WTC11 (cell line): ENCODE measurements at regions not wholly inside any gene's neighbourhood (a gene's known extent, or its start where the extent isn't known, plus 50 kb on each side); places are given as distances from the start of the nearest gene placed in this dataset.

Experiments used
- ATAC-seq: fragments of 200-7000 bp; cut with Tn5 transposase; 2 replicates; pipeline ENCODE4 v1.10.0; 2021; ENCODE audit warnings: mild to moderate bottlenecking, moderate library complexity
- CTCF ChIA-PET: fragments of 300-600 bp; sonication (Branson Sonifier 250); formaldehyde crosslinking; loops from one replicate; lab custom pipeline; 2021; ENCODE audit warnings: antibody characterized with exemption; lab: Charles Lee
- POLR2A ChIA-PET: fragments of 350-600 bp; sonication (Branson Sonifier 250); formaldehyde crosslinking; loops from one replicate; lab custom pipeline; 2021; ENCODE audit warnings: antibody characterized with exemption; lab: Charles Lee
- DNase-seq: peaks from one replicate; pipeline ENCODE4 v3.0.0; 2021; ENCODE audit warnings: low spot score
- H3K27ac Mint-ChIP-seq: 2 replicates; pipeline ENCODE4 v1.8.0; 2021; ENCODE audit warnings: mixed read lengths
- H3K27me3 Mint-ChIP-seq: 2 replicates; pipeline ENCODE4 v1.8.0; 2021; ENCODE audit warnings: low read depth, mild to moderate bottlenecking, moderate library complexity, mixed read lengths
- H3K36me3 Mint-ChIP-seq: 2 replicates; pipeline ENCODE4 v1.8.0; 2021; ENCODE audit warnings: mixed read lengths
- H3K4me1 Mint-ChIP-seq: 2 replicates; pipeline ENCODE4 v1.8.0; 2022; ENCODE audit warnings: mixed read lengths
- H3K4me3 Mint-ChIP-seq: 2 replicates; pipeline ENCODE4 v1.8.0; 2021; ENCODE audit warnings: mild to moderate bottlenecking, moderate library complexity, mixed read lengths
- H3K9me3 Mint-ChIP-seq: 2 replicates; pipeline ENCODE4 v1.8.0; 2021; ENCODE audit warnings: mixed read lengths
- GRHL2 ChIP-seq: fragments of 250-450 bp; sonication (Bioruptor Pico); IDR thresholded peaks from 2 replicates; pipeline ENCODE4 v1.8.0; 2022; ENCODE audit warnings: mild to moderate bottlenecking, moderate library complexity; ENCODE audit not compliant: insufficient replicate concordance, severe bottlenecking
- GTF2I ChIP-seq: fragments of 250-450 bp; sonication (Bioruptor Pico); conservative IDR thresholded peaks from 2 replicates; pipeline ENCODE4 v1.4.0; 2021; ENCODE audit warnings: mild to moderate bottlenecking
- MYBL2 ChIP-seq: sonication (generic); formaldehyde crosslinking; IDR thresholded peaks from 2 replicates; pipeline ENCODE4 v1.8.1; 2023; ENCODE audit warnings: mild to moderate bottlenecking, moderate library complexity, missing genetic modification reagents
- NFATC4 ChIP-seq: fragments of 250-450 bp; sonication (Bioruptor Pico); IDR thresholded peaks from 2 replicates; pipeline ENCODE4 v1.9.0; 2021; ENCODE audit warnings: mild to moderate bottlenecking
- NR1H2 ChIP-seq: sonication (generic); formaldehyde crosslinking; IDR thresholded peaks from 2 replicates; pipeline ENCODE4 v1.9.0; 2021; ENCODE audit warnings: mild to moderate bottlenecking, moderate library complexity, missing genetic modification reagents
- PRRX2 ChIP-seq: fragments of 250-450 bp; sonication (Bioruptor Pico); IDR thresholded peaks from 2 replicates; pipeline ENCODE4 v1.8.0; 2021; ENCODE audit warnings: mild to moderate bottlenecking
- RORB ChIP-seq: fragments of 250-450 bp; sonication (Bioruptor Pico); IDR thresholded peaks from 2 replicates; pipeline ENCODE4 v1.9.0; 2021; ENCODE audit warnings: mild to moderate bottlenecking
- SMAD4 ChIP-seq: sonication (generic); formaldehyde crosslinking; IDR thresholded peaks from 2 replicates; pipeline ENCODE4 v1.8.0; 2022; ENCODE audit warnings: mild to moderate bottlenecking, missing genetic modification reagents
- SOX15 ChIP-seq: fragments of 250-450 bp; sonication (Bioruptor Pico); IDR thresholded peaks from 2 replicates; pipeline ENCODE4 v1.9.0; 2021; ENCODE audit warnings: mild to moderate bottlenecking
- TCF7 ChIP-seq: sonication (generic); formaldehyde crosslinking; IDR thresholded peaks from 2 replicates; pipeline ENCODE4 v1.8.0; 2022; ENCODE audit warnings: mild to moderate bottlenecking, low read depth, missing genetic modification reagents, moderate library complexity
- TEAD1 ChIP-seq: sonication (generic); formaldehyde crosslinking; IDR thresholded peaks from 2 replicates; pipeline ENCODE4 v1.8.0; 2022; ENCODE audit warnings: mild to moderate bottlenecking, missing genetic modification reagents
- ZNF138 ChIP-seq: sonication (generic); formaldehyde crosslinking; conservative IDR thresholded peaks from 2 replicates; pipeline ENCODE4 v1.8.1; 2022; ENCODE audit warnings: mild to moderate bottlenecking, moderate library complexity, missing genetic modification reagents
- ZNF317 ChIP-seq: sonication (generic); formaldehyde crosslinking; IDR thresholded peaks from 2 replicates; pipeline ENCODE4 v1.8.1; 2023; ENCODE audit warnings: low read depth, mild to moderate bottlenecking, moderate library complexity, missing genetic modification reagents, borderline replicate concordance
- ZNF423 ChIP-seq: fragments of 250-450 bp; sonication (Bioruptor Pico); IDR thresholded peaks from 2 replicates; pipeline ENCODE4 v2.1.2; 2022; ENCODE audit warnings: mild to moderate bottlenecking, moderate library complexity
- TF ChIP-seq, protein P1 (sequence below): sonication (generic); formaldehyde crosslinking; IDR thresholded peaks from 2 replicates; pipeline ENCODE4 v1.8.1; 2023; ENCODE audit warnings: mild to moderate bottlenecking, missing genetic modification reagents
- TF ChIP-seq, protein P2 (sequence below): sonication (generic); formaldehyde crosslinking; conservative IDR thresholded peaks from 2 replicates; pipeline ENCODE4 v1.8.1; 2023; ENCODE audit warnings: mild to moderate bottlenecking, low read depth, missing genetic modification reagents, moderate library complexity
- TF ChIP-seq, protein P3 (sequence below): sonication (generic); formaldehyde crosslinking; IDR thresholded peaks from 2 replicates; pipeline ENCODE4 v1.8.1; 2023; ENCODE audit warnings: mild to moderate bottlenecking, missing genetic modification reagents, moderate library complexity
- TF ChIP-seq, protein P4 (sequence below): sonication (generic); formaldehyde crosslinking; IDR thresholded peaks from 2 replicates; pipeline ENCODE4 v1.8.0; 2022; ENCODE audit warnings: mild to moderate bottlenecking, missing genetic modification reagents
- TF ChIP-seq, protein P5 (sequence below): sonication (generic); formaldehyde crosslinking; IDR thresholded peaks from 2 replicates; pipeline ENCODE4 v1.8.1; 2022; ENCODE audit warnings: mild to moderate bottlenecking, moderate library complexity, missing genetic modification reagents
- TF ChIP-seq, protein P6 (sequence below): sonication (generic); formaldehyde crosslinking; IDR thresholded peaks from 2 replicates; pipeline ENCODE4 v1.8.0; 2022; ENCODE audit warnings: missing genetic modification reagents
- TF ChIP-seq, protein P7 (sequence below): sonication (generic); formaldehyde crosslinking; IDR thresholded peaks from 2 replicates; pipeline ENCODE4 v1.8.1; 2022; ENCODE audit warnings: missing genetic modification reagents, borderline replicate concordance

DNA sequence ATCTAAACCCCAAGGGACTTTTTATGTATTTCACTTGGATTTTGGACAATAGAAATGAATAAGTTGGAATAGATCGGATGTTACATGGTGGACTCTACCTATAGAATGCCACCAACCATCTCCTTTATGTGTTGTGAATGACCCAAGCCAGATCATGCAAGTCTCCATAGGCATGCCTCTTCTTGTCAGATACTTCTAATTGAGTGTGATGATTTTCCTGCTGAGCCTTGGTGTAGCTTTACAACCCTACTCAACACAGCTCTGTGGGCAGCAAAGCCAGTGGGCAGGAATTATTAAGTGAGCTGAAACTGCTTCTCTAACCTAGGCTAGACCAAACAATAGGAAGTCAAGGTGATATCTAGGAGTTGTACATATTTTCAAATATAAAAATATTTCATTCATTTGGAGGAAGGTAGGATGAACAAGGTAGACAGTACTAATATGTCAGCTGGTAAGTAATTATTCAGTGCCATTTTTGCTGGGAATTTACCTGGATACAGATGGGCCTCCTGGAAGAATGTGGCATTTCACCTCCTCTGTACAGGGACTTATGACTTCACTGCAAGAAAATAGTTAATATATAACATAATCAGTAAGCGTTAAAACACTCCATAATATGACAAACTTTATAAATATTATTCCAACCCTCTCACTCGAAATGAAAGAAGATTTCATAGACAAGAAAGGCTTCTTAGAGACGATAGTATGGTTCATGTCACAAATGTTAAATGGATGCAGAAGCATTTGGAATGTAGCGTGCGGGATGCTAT is 298.0 kb upstream of the FAT1 start:
- POLR2A ChIA-PET, result no interaction called here
- CTCF ChIA-PET, result no interaction called here
- Mint-ChIP-seq H3K27me3 (peaks cover 57% of the 10 kb centered on the region), H3K36me3 (peaks cover 7% of the 10 kb centered on the region), H3K9me3 (peaks cover 10% of the 10 kb centered on the region), H3K4me3 (no peak overlapping the region), H3K4me1 (peaks cover 33% of the 10 kb centered on the region), H3K27ac (no peak overlapping the region)
- TF ChIP-seq, protein P1, sequence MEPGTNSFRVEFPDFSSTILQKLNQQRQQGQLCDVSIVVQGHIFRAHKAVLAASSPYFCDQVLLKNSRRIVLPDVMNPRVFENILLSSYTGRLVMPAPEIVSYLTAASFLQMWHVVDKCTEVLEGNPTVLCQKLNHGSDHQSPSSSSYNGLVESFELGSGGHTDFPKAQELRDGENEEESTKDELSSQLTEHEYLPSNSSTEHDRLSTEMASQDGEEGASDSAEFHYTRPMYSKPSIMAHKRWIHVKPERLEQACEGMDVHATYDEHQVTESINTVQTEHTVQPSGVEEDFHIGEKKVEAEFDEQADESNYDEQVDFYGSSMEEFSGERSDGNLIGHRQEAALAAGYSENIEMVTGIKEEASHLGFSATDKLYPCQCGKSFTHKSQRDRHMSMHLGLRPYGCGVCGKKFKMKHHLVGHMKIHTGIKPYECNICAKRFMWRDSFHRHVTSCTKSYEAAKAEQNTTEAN (CRISPR knock-in tag), result no peak
- no peak for TF ChIP-seq MYBL2
- TF ChIP-seq TCF7 (CRISPR knock-in tag), result no peak
- TF ChIP-seq, protein P2, sequence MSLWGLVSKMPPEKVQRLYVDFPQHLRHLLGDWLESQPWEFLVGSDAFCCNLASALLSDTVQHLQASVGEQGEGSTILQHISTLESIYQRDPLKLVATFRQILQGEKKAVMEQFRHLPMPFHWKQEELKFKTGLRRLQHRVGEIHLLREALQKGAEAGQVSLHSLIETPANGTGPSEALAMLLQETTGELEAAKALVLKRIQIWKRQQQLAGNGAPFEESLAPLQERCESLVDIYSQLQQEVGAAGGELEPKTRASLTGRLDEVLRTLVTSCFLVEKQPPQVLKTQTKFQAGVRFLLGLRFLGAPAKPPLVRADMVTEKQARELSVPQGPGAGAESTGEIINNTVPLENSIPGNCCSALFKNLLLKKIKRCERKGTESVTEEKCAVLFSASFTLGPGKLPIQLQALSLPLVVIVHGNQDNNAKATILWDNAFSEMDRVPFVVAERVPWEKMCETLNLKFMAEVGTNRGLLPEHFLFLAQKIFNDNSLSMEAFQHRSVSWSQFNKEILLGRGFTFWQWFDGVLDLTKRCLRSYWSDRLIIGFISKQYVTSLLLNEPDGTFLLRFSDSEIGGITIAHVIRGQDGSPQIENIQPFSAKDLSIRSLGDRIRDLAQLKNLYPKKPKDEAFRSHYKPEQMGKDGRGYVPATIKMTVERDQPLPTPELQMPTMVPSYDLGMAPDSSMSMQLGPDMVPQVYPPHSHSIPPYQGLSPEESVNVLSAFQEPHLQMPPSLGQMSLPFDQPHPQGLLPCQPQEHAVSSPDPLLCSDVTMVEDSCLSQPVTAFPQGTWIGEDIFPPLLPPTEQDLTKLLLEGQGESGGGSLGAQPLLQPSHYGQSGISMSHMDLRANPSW, result no peak
- TF ChIP-seq, protein P3, sequence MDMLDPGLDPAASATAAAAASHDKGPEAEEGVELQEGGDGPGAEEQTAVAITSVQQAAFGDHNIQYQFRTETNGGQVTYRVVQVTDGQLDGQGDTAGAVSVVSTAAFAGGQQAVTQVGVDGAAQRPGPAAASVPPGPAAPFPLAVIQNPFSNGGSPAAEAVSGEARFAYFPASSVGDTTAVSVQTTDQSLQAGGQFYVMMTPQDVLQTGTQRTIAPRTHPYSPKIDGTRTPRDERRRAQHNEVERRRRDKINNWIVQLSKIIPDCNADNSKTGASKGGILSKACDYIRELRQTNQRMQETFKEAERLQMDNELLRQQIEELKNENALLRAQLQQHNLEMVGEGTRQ (CRISPR knock-in tag), result no peak
- TF ChIP-seq, protein P4, sequence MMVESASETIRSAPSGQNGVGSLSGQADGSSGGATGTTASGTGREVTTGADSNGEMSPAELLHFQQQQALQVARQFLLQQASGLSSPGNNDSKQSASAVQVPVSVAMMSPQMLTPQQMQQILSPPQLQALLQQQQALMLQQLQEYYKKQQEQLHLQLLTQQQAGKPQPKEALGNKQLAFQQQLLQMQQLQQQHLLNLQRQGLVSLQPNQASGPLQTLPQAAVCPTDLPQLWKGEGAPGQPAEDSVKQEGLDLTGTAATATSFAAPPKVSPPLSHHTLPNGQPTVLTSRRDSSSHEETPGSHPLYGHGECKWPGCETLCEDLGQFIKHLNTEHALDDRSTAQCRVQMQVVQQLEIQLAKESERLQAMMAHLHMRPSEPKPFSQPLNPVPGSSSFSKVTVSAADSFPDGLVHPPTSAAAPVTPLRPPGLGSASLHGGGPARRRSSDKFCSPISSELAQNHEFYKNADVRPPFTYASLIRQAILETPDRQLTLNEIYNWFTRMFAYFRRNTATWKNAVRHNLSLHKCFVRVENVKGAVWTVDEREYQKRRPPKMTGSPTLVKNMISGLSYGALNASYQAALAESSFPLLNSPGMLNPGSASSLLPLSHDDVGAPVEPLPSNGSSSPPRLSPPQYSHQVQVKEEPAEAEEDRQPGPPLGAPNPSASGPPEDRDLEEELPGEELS (CRISPR knock-in tag), result no peak
- TF ChIP-seq, protein P5, sequence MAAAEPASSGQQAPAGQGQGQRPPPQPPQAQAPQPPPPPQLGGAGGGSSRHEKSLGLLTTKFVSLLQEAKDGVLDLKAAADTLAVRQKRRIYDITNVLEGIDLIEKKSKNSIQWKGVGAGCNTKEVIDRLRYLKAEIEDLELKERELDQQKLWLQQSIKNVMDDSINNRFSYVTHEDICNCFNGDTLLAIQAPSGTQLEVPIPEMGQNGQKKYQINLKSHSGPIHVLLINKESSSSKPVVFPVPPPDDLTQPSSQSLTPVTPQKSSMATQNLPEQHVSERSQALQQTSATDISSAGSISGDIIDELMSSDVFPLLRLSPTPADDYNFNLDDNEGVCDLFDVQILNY (CRISPR knock-in tag), result no peak
- TF ChIP-seq TEAD1 (CRISPR knock-in tag), result no peak
- DNase-seq (no peak), ATAC-seq (no peak)

DNA sequence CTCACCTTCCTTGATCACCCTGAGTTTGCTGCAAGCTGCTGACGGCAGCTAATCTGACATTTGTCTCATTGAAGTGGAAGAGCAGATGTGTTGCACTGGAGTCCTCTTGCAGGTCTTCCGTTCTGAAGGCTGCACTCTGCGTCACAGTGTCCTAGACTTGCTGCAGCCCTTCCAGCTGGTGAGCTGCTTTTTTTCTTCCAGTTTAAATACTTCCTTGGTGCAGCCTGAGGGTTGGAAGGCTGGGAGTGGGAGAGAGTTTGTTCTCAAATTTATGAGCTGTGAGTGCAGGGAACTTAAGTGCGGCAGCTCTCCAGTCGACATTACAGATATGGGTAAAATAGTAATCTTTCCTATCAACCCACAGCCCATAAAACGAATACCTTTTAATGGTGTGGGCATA is 303.6 kb upstream of the FAT1 start:
- ChIA-PET POLR2A (no interaction called here), CTCF (no interaction called here)
- Mint-ChIP-seq H3K4me1 (peaks cover 12% of the 10 kb centered on the region), H3K9me3 (peaks cover 26% of the 10 kb centered on the region), H3K36me3 (peaks cover 19% of the 10 kb centered on the region), H3K4me3 (no peak overlapping the region), H3K27ac (no peak overlapping the region), H3K27me3 (peaks cover 22% of the 10 kb centered on the region)
- ATAC-seq (no peak), DNase-seq (no peak)
- TF ChIP-seq ZNF138 (CRISPR knock-in tag), result no peak
- TF ChIP-seq, protein P6, sequence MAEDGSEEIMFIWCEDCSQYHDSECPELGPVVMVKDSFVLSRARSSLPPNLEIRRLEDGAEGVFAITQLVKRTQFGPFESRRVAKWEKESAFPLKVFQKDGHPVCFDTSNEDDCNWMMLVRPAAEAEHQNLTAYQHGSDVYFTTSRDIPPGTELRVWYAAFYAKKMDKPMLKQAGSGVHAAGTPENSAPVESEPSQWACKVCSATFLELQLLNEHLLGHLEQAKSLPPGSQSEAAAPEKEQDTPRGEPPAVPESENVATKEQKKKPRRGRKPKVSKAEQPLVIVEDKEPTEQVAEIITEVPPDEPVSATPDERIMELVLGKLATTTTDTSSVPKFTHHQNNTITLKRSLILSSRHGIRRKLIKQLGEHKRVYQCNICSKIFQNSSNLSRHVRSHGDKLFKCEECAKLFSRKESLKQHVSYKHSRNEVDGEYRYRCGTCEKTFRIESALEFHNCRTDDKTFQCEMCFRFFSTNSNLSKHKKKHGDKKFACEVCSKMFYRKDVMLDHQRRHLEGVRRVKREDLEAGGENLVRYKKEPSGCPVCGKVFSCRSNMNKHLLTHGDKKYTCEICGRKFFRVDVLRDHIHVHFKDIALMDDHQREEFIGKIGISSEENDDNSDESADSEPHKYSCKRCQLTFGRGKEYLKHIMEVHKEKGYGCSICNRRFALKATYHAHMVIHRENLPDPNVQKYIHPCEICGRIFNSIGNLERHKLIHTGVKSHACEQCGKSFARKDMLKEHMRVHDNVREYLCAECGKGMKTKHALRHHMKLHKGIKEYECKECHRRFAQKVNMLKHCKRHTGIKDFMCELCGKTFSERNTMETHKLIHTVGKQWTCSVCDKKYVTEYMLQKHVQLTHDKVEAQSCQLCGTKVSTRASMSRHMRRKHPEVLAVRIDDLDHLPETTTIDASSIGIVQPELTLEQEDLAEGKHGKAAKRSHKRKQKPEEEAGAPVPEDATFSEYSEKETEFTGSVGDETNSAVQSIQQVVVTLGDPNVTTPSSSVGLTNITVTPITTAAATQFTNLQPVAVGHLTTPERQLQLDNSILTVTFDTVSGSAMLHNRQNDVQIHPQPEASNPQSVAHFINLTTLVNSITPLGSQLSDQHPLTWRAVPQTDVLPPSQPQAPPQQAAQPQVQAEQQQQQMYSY (CRISPR knock-in tag), result no peak
- no peak for TF ChIP-seq ZNF317 (CRISPR knock-in tag)
- no peak for TF ChIP-seq GTF2I (CRISPR knock-in tag)
- TF ChIP-seq RORB, result no peak
- TF ChIP-seq PRRX2 (CRISPR knock-in tag), result no peak
- no peak for TF ChIP-seq ZNF423 (CRISPR knock-in tag)
- no peak for TF ChIP-seq NFATC4 (CRISPR knock-in tag)
- TF ChIP-seq, protein P7, sequence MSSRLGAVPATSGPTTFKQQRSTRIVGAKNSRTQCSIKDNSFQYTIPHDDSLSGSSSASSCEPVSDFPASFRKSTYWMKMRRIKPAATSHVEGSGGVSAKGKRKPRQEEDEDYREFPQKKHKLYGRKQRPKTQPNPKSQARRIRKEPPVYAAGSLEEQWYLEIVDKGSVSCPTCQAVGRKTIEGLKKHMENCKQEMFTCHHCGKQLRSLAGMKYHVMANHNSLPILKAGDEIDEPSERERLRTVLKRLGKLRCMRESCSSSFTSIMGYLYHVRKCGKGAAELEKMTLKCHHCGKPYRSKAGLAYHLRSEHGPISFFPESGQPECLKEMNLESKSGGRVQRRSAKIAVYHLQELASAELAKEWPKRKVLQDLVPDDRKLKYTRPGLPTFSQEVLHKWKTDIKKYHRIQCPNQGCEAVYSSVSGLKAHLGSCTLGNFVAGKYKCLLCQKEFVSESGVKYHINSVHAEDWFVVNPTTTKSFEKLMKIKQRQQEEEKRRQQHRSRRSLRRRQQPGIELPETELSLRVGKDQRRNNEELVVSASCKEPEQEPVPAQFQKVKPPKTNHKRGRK (CRISPR knock-in tag), result no peak
- TF ChIP-seq, protein P3 (CRISPR knock-in tag), result no peak
- no peak for TF ChIP-seq TEAD1 (CRISPR knock-in tag)
- no peak for TF ChIP-seq SMAD4 (CRISPR knock-in tag)
- no peak for TF ChIP-seq GRHL2 (CRISPR knock-in tag)
- TF ChIP-seq SOX15, result no peak
- no peak for TF ChIP-seq NR1H2
